Activated CD4-positive, alpha-beta T cell treated with anti-CD3 and anti-CD28 coated beads, Interleukin-10, Interleukin-2, amounts not matched to agents 100 ng/mL and 50 ng/mL, durations not matched to agents 16 hours and 8 hours (primary cell): ENCODE measurements at regions not wholly inside any gene's neighbourhood (a gene's known extent, or its start where the extent isn't known, plus 50 kb on each side); places are given as distances from the start of the nearest gene placed in this dataset.

ENCODE experiments used
- DNase-seq: peaks from one replicate; pipeline ENCODE4 v3.0.0-alpha.2; 2020

GRCh38 chr5:88144219-88145001 lies 124.2 kb downstream of the TMEM161B start:
- no peak for DNase-seq

- DNase-seq: no peak
Measured at GRCh38 chr5:88143693-88144218, 124.9 kb downstream of the TMEM161B start.

GRCh38 chr5:88142886-88143692 lies 125.6 kb downstream of the TMEM161B start:
- DNase-seq: no peak

- DNase-seq: no peak
Measured at GRCh38 chr5:88142636-88142885, 126.1 kb downstream of the TMEM161B start.

GRCh38 chr5:88140856-88141752 lies 127.5 kb downstream of the TMEM161B start:
- peak; percentile 96 for DNase-seq

- no peak for DNase-seq
Measured at GRCh38 chr5:88140396-88140855, 128.2 kb downstream of the TMEM161B start.

GRCh38 chr5:88130211-88130815 lies 138.3 kb downstream of the TMEM161B start:
- DNase-seq: no peak

GRCh38 chr5:88128813-88129212 lies 139.8 kb downstream of the TMEM161B start:
- DNase-seq: no peak

- no peak for DNase-seq
Measured at GRCh38 chr5:88119535-88120125, 149.0 kb downstream of the TMEM161B start.

- DNase-seq: no peak
Measured at GRCh38 chr5:88118179-88118578, 150.5 kb downstream of the TMEM161B start.

- DNase-seq: no peak
Measured at GRCh38 chr5:88117546-88117945, 151.1 kb downstream of the TMEM161B start.

- no peak for DNase-seq
Measured at GRCh38 chr5:88116396-88116795, 152.2 kb downstream of the TMEM161B start.

- no peak for DNase-seq
Measured at GRCh38 chr5:88115211-88115610, 153.4 kb downstream of the TMEM161B start.

GRCh38 chr5:88113429-88113828 lies 155.2 kb downstream of the TMEM161B start:
- no peak for DNase-seq

GRCh38 chr5:88109818-88110217 lies 158.8 kb downstream of the TMEM161B start:
- DNase-seq: no peak

GRCh38 chr5:88108490-88109279 lies 160.0 kb downstream of the TMEM161B start:
- DNase-seq: no peak

GRCh38 chr5:88094906-88095496 lies 173.6 kb downstream of the TMEM161B start:
- DNase-seq: no peak

- no peak for DNase-seq
Measured at GRCh38 chr5:88094403-88094802, 174.2 kb downstream of the TMEM161B start.

- no peak for DNase-seq
Measured at GRCh38 chr5:88093765-88094164, 174.9 kb downstream of the TMEM161B start.

- no peak for DNase-seq
Measured at GRCh38 chr5:88092958-88093605, 175.6 kb downstream of the TMEM161B start.
